ENCODE measurements at regions not wholly inside any gene's neighbourhood (a gene's known extent, or its start where the extent isn't known, plus 50 kb on each side); places are given as distances from the start of the nearest gene placed in this dataset.

DNA sequence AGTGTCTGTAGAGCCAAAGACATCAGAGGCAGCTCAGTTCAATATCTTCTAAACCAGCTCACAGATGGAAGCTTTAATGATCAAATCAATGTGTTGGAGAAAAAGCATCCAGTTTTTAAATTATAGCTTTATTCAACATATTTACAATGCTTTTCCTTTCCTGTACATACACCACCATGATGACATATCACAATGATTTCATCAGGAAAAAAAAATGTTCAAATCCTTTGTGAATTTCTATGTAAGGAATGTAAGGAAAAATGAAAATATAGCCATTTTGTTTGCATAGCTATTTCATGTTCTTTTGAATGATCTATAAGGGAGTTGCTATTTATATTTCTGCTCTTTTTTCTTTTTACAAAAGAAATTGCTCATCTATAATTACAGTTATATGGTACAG lies 134.7 kb upstream of the CDH20 start:
- Mint-ChIP-seq H3K27me3 (ENCODE audit: insufficient read depth, unreplicated experiment) (peaks cover 3% of the 10 kb centered on the region), H3K9me3 (ENCODE audit: unreplicated experiment) (no peaks in the 10 kb centered on the region), H3K4me3 (ENCODE audit: unreplicated experiment) (no peak overlapping the region), H3K27ac (ENCODE audit: unreplicated experiment) (no peak overlapping the region), H3K36me3 (ENCODE audit: insufficient read depth, unreplicated experiment) (no peaks in the 10 kb centered on the region), H3K4me1 (ENCODE audit: low read depth, unreplicated experiment) (no peaks in the 10 kb centered on the region)
- ChIA-PET CTCF (no interaction called here), POLR2A (no interaction called here)
- H3K4me3 ChIP-seq (ENCODE audit: low read depth, low read length), result no peak overlapping the region
- no peaks in the 10 kb centered on the region for H3K9me3 ChIP-seq
- no peak for DNase-seq
- no TSS peak for BruUV-seq (replicated peaks)
- H3K27me3 ChIP-seq (replicated peaks; ENCODE audit: control insufficient read depth, insufficient read depth, low read length), result no peaks in the 10 kb centered on the region
- TF ChIP-seq, protein P1, sequence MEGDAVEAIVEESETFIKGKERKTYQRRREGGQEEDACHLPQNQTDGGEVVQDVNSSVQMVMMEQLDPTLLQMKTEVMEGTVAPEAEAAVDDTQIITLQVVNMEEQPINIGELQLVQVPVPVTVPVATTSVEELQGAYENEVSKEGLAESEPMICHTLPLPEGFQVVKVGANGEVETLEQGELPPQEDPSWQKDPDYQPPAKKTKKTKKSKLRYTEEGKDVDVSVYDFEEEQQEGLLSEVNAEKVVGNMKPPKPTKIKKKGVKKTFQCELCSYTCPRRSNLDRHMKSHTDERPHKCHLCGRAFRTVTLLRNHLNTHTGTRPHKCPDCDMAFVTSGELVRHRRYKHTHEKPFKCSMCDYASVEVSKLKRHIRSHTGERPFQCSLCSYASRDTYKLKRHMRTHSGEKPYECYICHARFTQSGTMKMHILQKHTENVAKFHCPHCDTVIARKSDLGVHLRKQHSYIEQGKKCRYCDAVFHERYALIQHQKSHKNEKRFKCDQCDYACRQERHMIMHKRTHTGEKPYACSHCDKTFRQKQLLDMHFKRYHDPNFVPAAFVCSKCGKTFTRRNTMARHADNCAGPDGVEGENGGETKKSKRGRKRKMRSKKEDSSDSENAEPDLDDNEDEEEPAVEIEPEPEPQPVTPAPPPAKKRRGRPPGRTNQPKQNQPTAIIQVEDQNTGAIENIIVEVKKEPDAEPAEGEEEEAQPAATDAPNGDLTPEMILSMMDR (IDR thresholded peaks at IDR 0.05; ENCODE audit: insufficient read depth in 1 of 2, low read depth in 1 of 2, low read length in 1 of 2, severe bottlenecking in 1 of 2, unreplicated experiment in 1 of 2), result no peak
- H3K4me1 ChIP-seq, result no peaks in the 10 kb centered on the region
- intact Hi-C loops (cut with micrococcal nuclease; ENCODE audit: unreplicated experiment), result no loop called here
- H3K36me3 ChIP-seq (ENCODE audit: control insufficient read depth, insufficient read depth, low read length), result no peaks in the 10 kb centered on the region

DNA sequence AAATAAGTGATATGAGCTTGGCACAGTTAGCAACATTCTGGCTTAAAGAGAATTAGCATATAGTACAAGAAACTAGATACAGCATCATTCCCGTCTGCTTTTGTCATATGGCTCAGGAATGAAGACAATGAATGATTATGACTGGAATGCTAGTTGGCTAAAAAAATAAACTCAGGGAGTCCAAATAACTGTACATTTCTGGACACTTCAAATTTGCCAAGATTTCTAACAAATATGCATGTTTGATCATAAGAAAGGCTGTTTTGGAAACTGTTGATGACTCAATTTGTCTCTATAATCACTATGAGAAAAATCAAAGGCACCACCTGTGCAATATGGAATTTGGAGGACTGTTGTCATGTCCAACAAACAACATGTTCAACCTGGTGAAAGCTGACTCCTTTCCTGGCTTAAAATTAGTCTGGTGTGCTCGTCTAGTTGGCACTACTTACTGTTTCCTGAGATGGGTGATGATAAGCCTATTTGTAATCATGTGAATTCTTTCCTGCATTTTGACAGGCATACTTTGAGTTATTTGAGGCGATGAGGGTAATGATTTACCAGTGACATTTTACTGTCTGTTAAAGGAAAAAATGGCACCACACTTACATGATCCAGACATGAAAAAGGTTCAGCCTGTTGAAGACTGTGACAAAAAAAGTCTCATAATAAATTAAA lies 133.9 kb upstream of the CDH20 start:
- Histone ChIP-seq H3K4me1 (no peaks in the 10 kb centered on the region), H3K4me3 (ENCODE audit: low read depth, low read length) (no peak overlapping the region), H3K36me3 (ENCODE audit: control insufficient read depth, insufficient read depth, low read length) (no peaks in the 10 kb centered on the region), H3K9me3 (no peaks in the 10 kb centered on the region), H3K27me3 (replicated peaks; ENCODE audit: control insufficient read depth, insufficient read depth, low read length) (no peaks in the 10 kb centered on the region)
- no peaks in the 10 kb centered on the region for H3K9me3 Mint-ChIP-seq (ENCODE audit: unreplicated experiment)
- ChIA-PET CTCF (no interaction called here), POLR2A (no interaction called here)
- intact Hi-C loops (cut with micrococcal nuclease; ENCODE audit: unreplicated experiment), result no loop called here
- no peaks in the 10 kb centered on the region for H3K36me3 Mint-ChIP-seq (ENCODE audit: insufficient read depth, unreplicated experiment)
- H3K27ac Mint-ChIP-seq (ENCODE audit: unreplicated experiment), result no peak overlapping the region
- no TSS peak for BruUV-seq (replicated peaks)
- DNase-seq, result no peak
- TF ChIP-seq, protein P1 (IDR thresholded peaks at IDR 0.05; ENCODE audit: insufficient read depth in 1 of 2, low read depth in 1 of 2, low read length in 1 of 2, severe bottlenecking in 1 of 2, unreplicated experiment in 1 of 2), result no peak
- no peaks in the 10 kb centered on the region for H3K4me1 Mint-ChIP-seq (ENCODE audit: low read depth, unreplicated experiment)
- H3K4me3 Mint-ChIP-seq (ENCODE audit: unreplicated experiment), result no peak overlapping the region
- peaks cover 3% of the 10 kb centered on the region for H3K27me3 Mint-ChIP-seq (ENCODE audit: insufficient read depth, unreplicated experiment)

DNA sequence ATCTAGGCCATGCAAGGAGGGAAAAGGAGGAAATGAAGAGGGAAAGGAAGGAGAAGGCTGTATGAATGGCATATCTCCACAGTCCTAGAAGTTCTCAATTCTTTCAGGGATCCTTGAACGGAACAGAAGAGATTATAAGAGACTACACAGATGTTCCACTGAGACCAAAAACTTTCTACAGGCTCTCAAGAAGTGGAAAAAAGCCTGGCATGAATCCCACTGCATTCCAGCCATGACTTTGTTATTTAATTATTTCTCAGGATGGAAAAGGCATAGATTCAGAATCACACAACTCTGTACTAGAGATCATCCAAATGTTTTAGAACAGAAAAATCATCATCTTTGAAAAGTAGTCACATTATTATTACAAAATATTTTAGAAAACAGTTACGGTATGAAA lies 131.7 kb upstream of the CDH20 start:
- H3K4me3 Mint-ChIP-seq (ENCODE audit: unreplicated experiment), result no peak overlapping the region
- TF ChIP-seq, protein P1 (IDR thresholded peaks at IDR 0.05; ENCODE audit: insufficient read depth in 1 of 2, low read depth in 1 of 2, low read length in 1 of 2, severe bottlenecking in 1 of 2, unreplicated experiment in 1 of 2), result no peak
- H3K36me3 Mint-ChIP-seq (ENCODE audit: insufficient read depth, unreplicated experiment), result no peaks in the 10 kb centered on the region
- Histone ChIP-seq H3K9me3 (no peaks in the 10 kb centered on the region), H3K36me3 (ENCODE audit: control insufficient read depth, insufficient read depth, low read length) (no peaks in the 10 kb centered on the region), H3K4me1 (no peaks in the 10 kb centered on the region), H3K4me3 (ENCODE audit: low read depth, low read length) (no peak overlapping the region), H3K27me3 (replicated peaks; ENCODE audit: control insufficient read depth, insufficient read depth, low read length) (no peaks in the 10 kb centered on the region)
- intact Hi-C loops (cut with micrococcal nuclease; ENCODE audit: unreplicated experiment), result no loop called here
- BruUV-seq (replicated peaks), result no TSS peak
- no peak for DNase-seq
- no peaks in the 10 kb centered on the region for H3K4me1 Mint-ChIP-seq (ENCODE audit: low read depth, unreplicated experiment)
- no peaks in the 10 kb centered on the region for H3K9me3 Mint-ChIP-seq (ENCODE audit: unreplicated experiment)
- ChIA-PET CTCF (no interaction called here), POLR2A (no interaction called here)
- peaks cover 3% of the 10 kb centered on the region for H3K27me3 Mint-ChIP-seq (ENCODE audit: insufficient read depth, unreplicated experiment)
- no peak overlapping the region for H3K27ac Mint-ChIP-seq (ENCODE audit: unreplicated experiment)

Measured in Caco-2 (cell line).